ENCODE measurements at regions not wholly inside any gene's neighbourhood (a gene's known extent, or its start where the extent isn't known, plus 50 kb on each side); places are given as distances from the start of the nearest gene placed in this dataset.

- TF ChIP-seq, protein P1, sequence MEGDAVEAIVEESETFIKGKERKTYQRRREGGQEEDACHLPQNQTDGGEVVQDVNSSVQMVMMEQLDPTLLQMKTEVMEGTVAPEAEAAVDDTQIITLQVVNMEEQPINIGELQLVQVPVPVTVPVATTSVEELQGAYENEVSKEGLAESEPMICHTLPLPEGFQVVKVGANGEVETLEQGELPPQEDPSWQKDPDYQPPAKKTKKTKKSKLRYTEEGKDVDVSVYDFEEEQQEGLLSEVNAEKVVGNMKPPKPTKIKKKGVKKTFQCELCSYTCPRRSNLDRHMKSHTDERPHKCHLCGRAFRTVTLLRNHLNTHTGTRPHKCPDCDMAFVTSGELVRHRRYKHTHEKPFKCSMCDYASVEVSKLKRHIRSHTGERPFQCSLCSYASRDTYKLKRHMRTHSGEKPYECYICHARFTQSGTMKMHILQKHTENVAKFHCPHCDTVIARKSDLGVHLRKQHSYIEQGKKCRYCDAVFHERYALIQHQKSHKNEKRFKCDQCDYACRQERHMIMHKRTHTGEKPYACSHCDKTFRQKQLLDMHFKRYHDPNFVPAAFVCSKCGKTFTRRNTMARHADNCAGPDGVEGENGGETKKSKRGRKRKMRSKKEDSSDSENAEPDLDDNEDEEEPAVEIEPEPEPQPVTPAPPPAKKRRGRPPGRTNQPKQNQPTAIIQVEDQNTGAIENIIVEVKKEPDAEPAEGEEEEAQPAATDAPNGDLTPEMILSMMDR (IDR thresholded peaks at IDR 0.05; ENCODE audit: insufficient read depth, low read length) = no peak
- no peak for DNase-seq (ENCODE audit: low read depth)
- no peak overlapping the region for H3K4me3 ChIP-seq (ENCODE audit: low read depth, low read length)
These were observed 1231.1 kb upstream of the NXPH2 start for GRCh38 chr2:140011287-140011686.

DNA sequence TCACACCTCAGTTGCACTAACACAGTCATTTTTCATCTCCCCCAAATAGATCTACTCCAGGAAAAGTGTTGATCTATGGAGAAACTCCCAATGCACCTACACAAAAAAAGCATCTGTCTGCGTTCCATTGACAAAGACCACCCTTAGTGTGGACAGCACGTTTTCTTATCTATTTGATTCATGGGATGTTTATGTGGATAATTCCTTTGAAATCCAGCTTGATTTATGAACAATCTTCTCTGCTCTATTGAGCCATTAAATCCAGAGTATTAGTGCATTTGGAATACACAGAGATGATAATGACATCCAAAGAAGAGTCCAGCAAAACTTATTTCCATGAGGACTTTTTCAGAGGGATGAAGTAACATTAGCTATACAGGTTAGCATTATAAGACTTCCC, 1221.9 kb upstream of the NXPH2 start:
- no peak for DNase-seq (ENCODE audit: low read depth)
- H3K4me3 ChIP-seq (ENCODE audit: low read depth, low read length) = no peak overlapping the region
- TF ChIP-seq, protein P1 (IDR thresholded peaks at IDR 0.05; ENCODE audit: insufficient read depth, low read length) = no peak

DNA sequence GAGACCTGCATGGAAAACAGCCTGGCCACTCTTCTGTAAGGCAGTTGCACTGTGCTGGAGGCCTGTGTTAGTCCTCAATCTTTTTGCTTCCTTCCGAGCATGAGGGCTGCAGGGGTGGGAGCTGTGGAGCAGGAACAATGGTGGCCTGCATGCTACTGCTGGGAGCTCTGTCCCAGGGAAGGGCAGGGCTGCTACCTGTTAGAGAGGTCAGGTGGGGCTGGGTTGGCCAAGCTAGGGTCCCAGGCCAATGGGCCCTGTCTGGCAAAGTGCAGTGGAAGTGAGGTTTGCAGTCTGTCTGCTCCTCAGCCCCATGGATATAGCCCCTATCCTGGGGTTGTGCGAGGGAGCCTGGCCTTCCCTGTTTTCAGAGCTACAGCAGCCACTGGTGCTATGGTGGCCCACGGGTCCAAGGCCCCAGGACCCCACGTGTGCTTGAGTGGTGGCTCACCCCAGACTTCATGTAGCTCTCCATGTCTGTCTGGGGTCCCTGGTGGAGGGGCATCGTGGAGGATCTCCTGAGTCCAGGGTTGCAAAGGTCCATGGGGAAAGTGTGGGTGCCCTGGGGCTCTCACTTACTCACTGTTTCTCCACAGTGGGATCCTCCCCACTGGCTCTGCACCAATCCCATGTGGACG, 1212.6 kb upstream of the NXPH2 start:
- TF ChIP-seq, protein P1 (IDR thresholded peaks at IDR 0.05; ENCODE audit: insufficient read depth, low read length) = no peak
- H3K4me3 ChIP-seq (ENCODE audit: low read depth, low read length) = no peak overlapping the region
- no peak for DNase-seq (ENCODE audit: low read depth)

DNA sequence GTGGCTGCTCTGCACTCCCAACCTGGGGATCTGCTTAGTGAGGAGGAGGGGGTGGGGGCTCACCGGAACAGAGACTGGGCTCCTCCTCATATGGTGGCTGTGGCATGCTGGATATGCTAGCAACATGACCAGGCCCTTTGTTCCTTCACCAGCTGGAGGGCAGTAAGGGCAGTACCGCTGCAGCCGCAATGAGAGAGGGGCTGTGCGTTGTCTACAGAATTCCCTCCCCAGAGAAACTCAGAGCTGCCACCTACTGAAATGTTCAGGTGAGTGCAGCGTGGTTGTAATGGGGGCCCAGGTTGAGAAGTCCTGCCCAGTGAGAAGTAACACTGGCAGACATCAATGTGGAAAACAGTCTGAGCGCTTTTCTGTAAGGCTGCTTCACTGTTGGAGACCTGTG, 1211.9 kb upstream of the NXPH2 start:
- TF ChIP-seq, protein P1 (IDR thresholded peaks at IDR 0.05; ENCODE audit: insufficient read depth, low read length) = no peak
- H3K4me3 ChIP-seq (ENCODE audit: low read depth, low read length) = no peak overlapping the region
- DNase-seq (ENCODE audit: low read depth) = no peak

- no peak overlapping the region for H3K4me3 ChIP-seq (ENCODE audit: low read depth, low read length)
- TF ChIP-seq, protein P1 (IDR thresholded peaks at IDR 0.05; ENCODE audit: insufficient read depth, low read length) = no peak
- DNase-seq (ENCODE audit: low read depth) = no peak
These were observed 1210.6 kb upstream of the NXPH2 start for GRCh38 chr2:139990646-139991335.

GRCh38 chr2:139969323-139969722, 1189.1 kb upstream of the NXPH2 start:
- no peak overlapping the region for H3K4me3 ChIP-seq (ENCODE audit: low read depth, low read length)

More at GRCh38 chr2:139969323-139969722, 1189.1 kb upstream of the NXPH2 start:
- TF ChIP-seq, protein P1 (IDR thresholded peaks at IDR 0.05; ENCODE audit: insufficient read depth, low read length) = no peak
- no peak for DNase-seq (ENCODE audit: low read depth)
